Vagina (tissue), 2 donors: ENCODE measurements at regions not wholly inside any gene's neighbourhood (a gene's known extent, or its start where the extent isn't known, plus 50 kb on each side); places are given as distances from the start of the nearest gene placed in this dataset.

ENCODE experiments used
- DNase-seq, 2 donors: peaks; one replicate each; pipeline ENCODE4 v3.0.0-alpha.2; 2017; ENCODE audit errors: extremely low spot score in 2 of 2
- H3K27ac ChIP-seq: fragments of 200-600 bp; sonication (generic); one replicate; pipeline ENCODE4 v1.5.1; 2019
- H3K27me3 ChIP-seq: fragments of 200-600 bp; sonication (generic); one replicate; pipeline ENCODE4 v1.5.1; 2019
- H3K36me3 ChIP-seq, 2 donors: fragments of 200-600 bp; sonication (generic); one replicate each; pipeline ENCODE4 v1.5.1; 2017 to 2019
- H3K4me1 ChIP-seq: fragments of 200-600 bp; sonication (generic); one replicate; pipeline ENCODE4 v1.5.1; 2019
- H3K4me3 ChIP-seq, 2 donors: fragments of 200-600 bp; sonication (generic); 1 replicate in 1 of 2; 2 replicates in 1 of 2; pipeline ENCODE4 v1.5.1; 2016 to 2019
- H3K9me3 ChIP-seq: fragments of 200-600 bp; sonication (generic); one replicate; pipeline ENCODE4 v1.5.1; 2019
- POLR2A ChIP-seq, 2 donors: fragments of 450-650 bp; IDR thresholded peaks; one replicate each; pipeline ENCODE4 v1.6.1; 2017; ENCODE audit warnings: antibody characterized with exemption in 2 of 2, mild to moderate bottlenecking in 2 of 2, moderate library complexity in 2 of 2
- POLR2AphosphoS5 ChIP-seq, 2 donors: sonication (generic); formaldehyde crosslinking; IDR thresholded peaks; one replicate each; pipeline ENCODE4 v1.9.0; 2017; ENCODE audit warnings: antibody characterized with exemption in 2 of 2, mild to moderate bottlenecking in 2 of 2, low read depth in 1 of 2; ENCODE audit not compliant: insufficient read depth in 1 of 2
- intact Hi-C: fragments of 100-400 bp; cut with DNase I; formaldehyde crosslinking; loops from one replicate; pipeline ENCODE4 v1.15.1; 2023
- TF ChIP-seq, protein P1 (sequence below), 3 experiments: fragments of 450-650 bp in 2 of 3; fragments of 200-600 bp in 1 of 3; sonication (generic) in 1 of 3; IDR thresholded peaks; one replicate each; pipeline ENCODE4 v1.5.1; 2017 to 2019; ENCODE audit warnings: antibody characterized with exemption in 3 of 3, mild to moderate bottlenecking in 2 of 3, moderate library complexity in 2 of 3

DNA sequence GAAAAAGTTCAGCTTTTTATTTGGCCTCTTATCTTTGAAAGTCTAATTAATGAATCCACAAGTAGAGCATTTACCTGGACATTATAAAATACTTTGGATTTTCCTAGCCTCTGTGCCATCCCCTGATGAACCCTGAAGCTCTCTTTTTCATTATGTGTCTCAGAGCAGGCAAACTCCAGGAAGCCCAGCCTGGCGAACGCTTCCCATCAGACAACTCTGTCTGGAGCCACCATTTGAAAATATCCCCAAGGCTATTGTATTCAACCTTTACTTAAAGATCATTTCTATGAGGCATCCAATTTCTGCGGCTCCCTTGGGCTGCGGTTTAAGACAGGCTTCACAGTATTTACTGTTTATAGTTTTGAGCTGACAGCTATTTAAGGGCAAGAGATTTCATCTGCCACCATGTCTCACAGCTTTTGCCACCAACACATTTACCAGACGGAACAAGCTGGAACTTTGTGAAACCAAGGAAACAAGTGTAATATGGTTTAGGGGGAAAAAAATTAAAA lies 257.2 kb upstream of the GLI3 start:
- DNase-seq = no peak
- H3K27ac ChIP-seq = peak overlapping the region; percentile 56
- H3K4me3 ChIP-seq = peak overlapping the region in 1 of 2 donors; percentile 41
- intact Hi-C loops = no loop called here
- peaks cover 16% of the 10 kb centered on the region for H3K4me1 ChIP-seq
- no peaks in the 10 kb centered on the region for H3K27me3 ChIP-seq
- H3K9me3 ChIP-seq = no peaks in the 10 kb centered on the region
- H3K36me3 ChIP-seq = no peaks in the 10 kb centered on the region
- TF ChIP-seq, protein P1, sequence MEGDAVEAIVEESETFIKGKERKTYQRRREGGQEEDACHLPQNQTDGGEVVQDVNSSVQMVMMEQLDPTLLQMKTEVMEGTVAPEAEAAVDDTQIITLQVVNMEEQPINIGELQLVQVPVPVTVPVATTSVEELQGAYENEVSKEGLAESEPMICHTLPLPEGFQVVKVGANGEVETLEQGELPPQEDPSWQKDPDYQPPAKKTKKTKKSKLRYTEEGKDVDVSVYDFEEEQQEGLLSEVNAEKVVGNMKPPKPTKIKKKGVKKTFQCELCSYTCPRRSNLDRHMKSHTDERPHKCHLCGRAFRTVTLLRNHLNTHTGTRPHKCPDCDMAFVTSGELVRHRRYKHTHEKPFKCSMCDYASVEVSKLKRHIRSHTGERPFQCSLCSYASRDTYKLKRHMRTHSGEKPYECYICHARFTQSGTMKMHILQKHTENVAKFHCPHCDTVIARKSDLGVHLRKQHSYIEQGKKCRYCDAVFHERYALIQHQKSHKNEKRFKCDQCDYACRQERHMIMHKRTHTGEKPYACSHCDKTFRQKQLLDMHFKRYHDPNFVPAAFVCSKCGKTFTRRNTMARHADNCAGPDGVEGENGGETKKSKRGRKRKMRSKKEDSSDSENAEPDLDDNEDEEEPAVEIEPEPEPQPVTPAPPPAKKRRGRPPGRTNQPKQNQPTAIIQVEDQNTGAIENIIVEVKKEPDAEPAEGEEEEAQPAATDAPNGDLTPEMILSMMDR (IDR thresholded peaks at IDR 0.05) = no peak
- TF ChIP-seq POLR2AphosphoS5 (IDR thresholded peaks at IDR 0.05; ENCODE audit: insufficient read depth in 1 of 2, low read depth in 1 of 2) (no peak), POLR2A (IDR thresholded peaks at IDR 0.05) (no peak)

- peaks cover 16% of the 10 kb centered on the region for H3K4me1 ChIP-seq
- TF ChIP-seq POLR2A (IDR thresholded peaks at IDR 0.05) = no peak
- peak; percentile 25 to 79 for TF ChIP-seq POLR2AphosphoS5 (IDR thresholded peaks at IDR 0.05; ENCODE audit: insufficient read depth in 1 of 2, low read depth in 1 of 2)
- TF ChIP-seq, protein P1 (IDR thresholded peaks at IDR 0.05) = no peak
Measured at GRCh38 chr7:42493436-42494198, 256.6 kb upstream of the GLI3 start.

GRCh38 chr7:42492920-42493319 lies 255.9 kb upstream of the GLI3 start:
- Histone ChIP-seq H3K27me3 (no peaks in the 10 kb centered on the region), H3K27ac (peak overlapping the region; percentile 61), H3K4me1 (peaks cover 16% of the 10 kb centered on the region), H3K36me3 (no peaks in the 10 kb centered on the region), H3K4me3 (peak overlapping the region in 1 of 2 donors; percentile 41), H3K9me3 (no peaks in the 10 kb centered on the region)
- intact Hi-C loops = no loop called here
- no peak for DNase-seq
- TF ChIP-seq POLR2AphosphoS5 (IDR thresholded peaks at IDR 0.05; ENCODE audit: insufficient read depth in 1 of 2, low read depth in 1 of 2) (no peak), POLR2A (IDR thresholded peaks at IDR 0.05) (no peak)
- TF ChIP-seq, protein P1 (IDR thresholded peaks at IDR 0.05) = no peak

More at GRCh38 chr7:42493436-42494198, 256.6 kb upstream of the GLI3 start:
- Histone ChIP-seq H3K27me3 (no peaks in the 10 kb centered on the region), H3K4me3 (peak overlapping the region; percentile 41 to 49), H3K27ac (peak overlapping the region; percentile 61), H3K36me3 (no peaks in the 10 kb centered on the region), H3K9me3 (no peaks in the 10 kb centered on the region)
- intact Hi-C loops = no loop called here
- no peak for DNase-seq

GRCh38 chr7:42491106-42491505 lies 254.1 kb upstream of the GLI3 start:
- H3K36me3 ChIP-seq = no peaks in the 10 kb centered on the region
- no peaks in the 10 kb centered on the region for H3K27me3 ChIP-seq
- peaks cover 22% of the 10 kb centered on the region for H3K4me1 ChIP-seq
- no peak overlapping the region for H3K4me3 ChIP-seq
- no peaks in the 10 kb centered on the region for H3K9me3 ChIP-seq
- H3K27ac ChIP-seq = no peak overlapping the region
- intact Hi-C loops = no loop called here
- TF ChIP-seq, protein P1 (IDR thresholded peaks at IDR 0.05) = no peak
- TF ChIP-seq POLR2AphosphoS5 (IDR thresholded peaks at IDR 0.05; ENCODE audit: insufficient read depth in 1 of 2, low read depth in 1 of 2) (no peak), POLR2A (IDR thresholded peaks at IDR 0.05) (no peak)
- DNase-seq = no peak

- peaks cover 17% of the 10 kb centered on the region for H3K4me1 ChIP-seq
- intact Hi-C loops = no loop called here
- DNase-seq = no peak
- TF ChIP-seq, protein P1 (IDR thresholded peaks at IDR 0.05) = no peak
- TF ChIP-seq POLR2A (IDR thresholded peaks at IDR 0.05) = no peak
- no peak for TF ChIP-seq POLR2AphosphoS5 (IDR thresholded peaks at IDR 0.05; ENCODE audit: insufficient read depth in 1 of 2, low read depth in 1 of 2)
- H3K27ac ChIP-seq = no peak overlapping the region
- no peak overlapping the region for H3K4me3 ChIP-seq
- no peaks in the 10 kb centered on the region for H3K9me3 ChIP-seq
- H3K27me3 ChIP-seq = no peaks in the 10 kb centered on the region
- H3K36me3 ChIP-seq = no peaks in the 10 kb centered on the region
Measured at GRCh38 chr7:42489299-42489698, 252.3 kb upstream of the GLI3 start.
